Fibroblast of skin of right biceps (primary cell): ENCODE measurements at regions not wholly inside any gene's neighbourhood (a gene's known extent, or its start where the extent isn't known, plus 50 kb on each side); places are given as distances from the start of the nearest gene placed in this dataset.
A peak's percentile ranks its signal among the peaks of the same experiment; 100 is the strongest.

Experiments
- DNase-seq: peaks from one replicate; pipeline ENCODE4 v3.0.0-alpha.2; 2013

DNA sequence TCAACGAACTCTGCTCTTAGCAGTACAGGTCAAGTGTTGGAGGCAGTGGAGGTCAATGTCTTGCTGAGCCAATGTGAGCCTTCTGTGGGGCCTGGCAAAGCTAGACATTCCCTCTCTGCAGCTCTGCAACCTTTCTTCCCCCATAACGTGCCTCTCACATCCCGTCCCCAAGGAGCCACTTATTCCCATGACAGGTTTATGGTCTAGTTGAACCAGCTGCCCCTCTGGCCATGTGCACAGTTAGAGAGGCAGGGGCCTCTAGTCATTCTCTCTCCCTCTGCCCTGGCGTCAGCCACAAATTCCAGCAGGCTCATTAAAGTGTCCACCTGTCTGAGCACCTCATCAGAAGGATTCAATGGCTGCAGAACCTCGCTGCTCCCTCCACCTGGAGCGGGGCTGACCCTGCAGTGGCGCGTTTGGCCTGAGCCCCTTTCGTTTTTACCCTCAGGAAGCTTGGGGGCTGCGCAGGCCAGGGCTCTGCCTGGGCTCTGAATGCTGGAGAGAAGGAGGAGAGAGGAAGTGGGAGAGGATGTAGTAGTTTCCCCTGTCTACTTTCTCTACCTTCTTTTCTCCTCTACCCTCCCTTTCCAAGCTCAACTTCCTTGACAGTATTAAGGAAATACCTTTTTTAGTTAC, 302.1 kb upstream of the B3GAT1 start:
- no peak for DNase-seq

DNA sequence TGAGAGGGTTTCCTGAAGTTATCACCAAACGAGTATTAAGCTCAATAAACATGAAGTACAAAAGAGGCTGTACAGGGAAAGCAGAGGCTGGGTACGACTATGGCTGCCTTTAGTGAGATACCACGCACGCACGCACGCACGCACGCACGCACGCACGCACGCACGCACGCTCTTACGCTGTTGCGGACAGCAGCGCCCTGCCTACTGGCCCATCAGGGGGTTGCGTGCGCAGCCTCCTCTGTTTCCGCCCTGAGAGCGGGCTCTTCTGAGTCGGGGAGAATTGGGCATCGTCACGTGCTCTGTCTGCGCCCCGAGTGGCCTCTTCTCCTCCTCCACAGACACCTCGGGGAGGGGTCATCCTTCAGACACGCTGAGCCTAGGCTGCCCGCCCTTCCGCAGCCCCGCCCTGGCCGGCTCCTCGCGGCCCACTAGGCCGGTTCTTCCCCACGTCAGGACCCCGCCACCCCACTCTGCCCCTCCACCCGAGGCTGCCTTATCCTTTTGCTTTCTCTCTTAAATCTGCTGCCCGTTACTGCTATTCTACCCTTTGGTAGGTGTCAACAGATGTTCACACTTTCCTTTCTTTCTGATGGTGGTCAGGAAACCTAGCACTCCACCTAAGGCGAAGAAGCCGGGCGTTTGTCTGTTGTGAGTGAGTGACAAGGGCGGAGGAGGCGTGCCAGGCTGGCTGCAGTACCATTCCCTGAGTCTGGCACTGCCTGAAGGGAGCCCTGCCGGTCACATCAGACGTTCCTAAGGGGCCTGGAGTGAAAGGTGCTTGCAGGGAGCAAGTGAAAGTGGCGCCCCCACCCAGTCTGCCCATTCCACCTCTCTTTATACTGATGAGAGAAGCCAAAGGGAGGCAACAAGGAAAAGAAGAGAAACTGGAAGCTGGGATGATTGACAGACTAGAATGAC, 300.4 kb upstream of the B3GAT1 start:
- no peak for DNase-seq

DNA sequence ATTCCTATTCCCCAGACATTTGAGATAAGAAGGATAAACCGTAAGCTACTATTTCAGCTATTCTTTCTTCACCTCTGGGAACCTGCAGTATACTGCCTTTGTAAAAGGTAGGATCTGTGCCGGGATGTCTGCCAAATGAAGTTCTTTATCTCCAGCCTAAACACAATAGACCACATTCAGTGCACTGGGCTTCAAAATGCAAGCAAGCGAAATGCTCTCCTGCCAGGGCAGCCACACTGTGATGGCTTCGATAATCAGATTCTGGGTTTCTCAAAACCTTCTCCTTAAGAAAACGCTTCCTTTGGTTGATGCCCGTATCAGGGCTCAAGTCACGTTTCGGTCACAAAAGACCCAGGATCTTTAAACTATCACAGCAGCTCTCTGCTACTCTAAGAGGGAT, 299.5 kb upstream of the B3GAT1 start:
- no peak for DNase-seq

DNA sequence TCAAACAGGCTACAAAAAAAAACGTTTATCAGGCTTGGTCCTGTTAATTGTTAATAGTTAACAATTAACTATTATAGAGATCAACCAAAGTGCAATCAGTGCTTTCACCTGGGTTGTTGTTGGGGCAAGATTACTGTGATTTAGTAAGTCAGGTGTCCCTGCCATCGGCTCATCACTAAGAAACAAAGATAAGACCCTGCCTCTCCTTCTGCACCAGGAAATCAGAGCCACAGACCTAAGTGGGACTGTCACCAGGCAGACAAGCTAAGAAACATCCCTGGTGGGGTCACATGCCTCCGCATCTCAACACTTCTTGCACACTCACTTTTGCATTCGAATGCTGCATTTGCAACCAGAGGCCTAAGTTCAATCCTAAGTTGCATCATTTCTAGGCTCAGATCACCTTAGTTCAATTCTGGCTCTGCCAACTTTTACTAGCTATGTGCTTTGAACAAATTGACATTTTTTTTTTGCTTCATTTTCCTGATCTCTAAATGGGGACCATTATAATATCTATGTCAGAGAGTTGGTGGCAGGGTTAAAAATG, 298.9 kb upstream of the B3GAT1 start:
- DNase-seq: no peak

DNA sequence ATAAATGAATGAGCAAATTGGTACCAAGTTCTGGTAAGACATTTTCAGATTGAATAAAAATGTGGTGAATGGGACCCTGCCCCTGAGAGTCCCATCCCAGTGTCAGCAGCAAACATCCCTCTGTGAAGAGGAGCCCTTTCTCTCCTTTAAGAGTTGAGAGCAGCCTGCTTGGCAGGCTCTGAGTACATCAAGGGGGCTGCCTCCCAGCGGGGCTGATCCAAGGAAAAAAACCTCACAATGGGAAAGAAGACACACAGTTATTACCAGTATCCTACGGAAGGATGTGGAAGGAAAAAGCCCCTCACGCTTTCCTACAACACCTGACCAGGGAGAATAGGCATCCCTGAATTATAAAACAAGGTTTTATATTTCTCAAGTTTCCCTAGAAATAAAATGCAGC, 293.8 kb upstream of the B3GAT1 start:
- DNase-seq: no peak

DNA sequence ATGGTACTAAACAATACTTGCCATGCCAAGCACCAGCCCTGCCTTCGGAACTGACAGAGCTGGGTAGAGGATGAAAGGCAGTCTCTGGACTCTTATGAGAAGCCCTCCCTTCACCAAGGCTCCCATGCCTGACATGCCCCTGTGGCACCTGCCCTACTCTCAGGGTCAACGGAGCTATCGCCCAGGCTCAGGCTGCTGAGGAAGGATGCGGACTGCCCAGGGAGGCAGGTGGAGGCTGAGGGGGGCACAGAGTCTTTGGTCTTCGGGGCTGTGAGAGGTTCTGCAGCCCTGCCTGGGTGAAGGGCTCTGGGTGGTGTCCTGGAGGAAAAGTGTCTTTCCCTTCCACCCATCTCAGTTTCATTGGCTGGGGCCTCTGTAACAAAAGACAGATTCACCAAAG, 290.8 kb upstream of the B3GAT1 start:
- no peak for DNase-seq

DNA sequence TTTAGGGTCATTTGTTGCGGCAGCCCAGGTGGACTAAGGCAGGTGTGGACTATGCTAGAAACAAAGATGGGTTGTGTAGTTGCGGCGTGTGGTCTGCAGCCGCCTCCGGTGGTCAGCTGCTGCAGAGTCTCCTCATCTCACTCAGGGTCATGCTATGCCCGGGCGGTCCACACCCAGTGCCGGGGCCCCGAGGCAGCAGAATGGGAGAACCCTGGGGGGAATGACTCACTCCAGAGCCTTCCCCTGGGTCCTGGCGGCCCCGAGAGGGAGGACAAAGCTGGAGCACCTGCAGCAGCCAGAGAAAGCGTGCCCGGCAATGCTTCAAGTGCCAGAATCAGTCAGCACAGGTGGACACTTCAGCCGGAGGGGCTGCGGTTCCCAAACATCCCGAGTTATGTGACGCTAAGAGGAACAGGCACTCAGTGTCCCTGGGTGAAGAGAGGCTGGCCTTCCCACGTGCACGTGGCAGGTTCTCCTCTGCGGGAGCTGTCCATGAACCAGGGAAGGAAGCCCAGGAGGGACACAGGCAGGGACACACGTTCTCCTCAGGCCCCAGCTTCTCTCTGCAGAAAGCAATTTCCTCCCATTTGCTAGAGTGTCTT, 289.6 kb upstream of the B3GAT1 start:
- DNase-seq: no peak

DNA sequence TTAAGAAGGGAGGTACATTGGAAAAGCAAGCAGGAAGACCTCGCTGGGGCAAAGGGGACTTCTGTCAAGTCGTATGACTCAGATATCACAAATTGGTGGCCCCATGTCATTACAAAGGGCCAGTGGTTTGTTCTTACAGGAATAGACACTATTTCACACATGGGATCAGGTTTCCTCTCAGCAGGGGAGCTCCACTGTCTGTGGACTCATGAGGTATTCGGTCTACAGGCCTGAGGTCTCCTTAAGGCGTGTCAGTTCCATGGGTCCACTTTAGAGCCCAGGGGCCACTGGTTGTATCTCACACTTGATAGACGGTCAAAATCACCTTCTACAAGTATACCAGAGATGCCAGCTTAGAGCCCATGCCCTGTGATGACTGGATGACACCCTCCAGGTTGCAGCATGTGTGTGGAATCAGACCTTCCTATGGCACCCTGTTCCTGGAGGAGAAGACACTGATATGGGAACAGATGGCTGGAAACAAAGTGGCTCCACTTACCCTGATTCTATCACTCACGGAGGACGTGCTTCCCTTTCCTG, 288.1 kb upstream of the B3GAT1 start:
- DNase-seq: no peak

DNA sequence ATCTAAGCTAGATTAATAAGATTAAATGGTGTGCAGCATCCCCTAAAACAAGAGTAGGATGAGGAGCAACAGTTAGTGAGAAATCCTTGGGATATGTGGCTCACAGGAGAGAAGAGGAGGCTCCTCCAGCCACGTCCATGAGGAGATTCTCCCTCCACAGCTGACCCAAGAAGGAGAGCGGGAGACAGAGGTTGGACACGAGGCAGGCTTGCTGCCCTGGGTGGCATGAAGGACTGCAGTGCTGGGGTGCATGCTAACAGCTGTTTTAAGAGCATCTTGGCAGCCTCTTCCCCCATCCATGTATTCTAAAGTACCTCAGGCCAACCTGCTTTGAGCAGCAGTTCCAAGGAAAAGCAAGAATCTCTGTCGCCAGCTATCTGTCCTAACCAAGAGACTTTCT, 284.4 kb upstream of the B3GAT1 start:
- DNase-seq: no peak

DNA sequence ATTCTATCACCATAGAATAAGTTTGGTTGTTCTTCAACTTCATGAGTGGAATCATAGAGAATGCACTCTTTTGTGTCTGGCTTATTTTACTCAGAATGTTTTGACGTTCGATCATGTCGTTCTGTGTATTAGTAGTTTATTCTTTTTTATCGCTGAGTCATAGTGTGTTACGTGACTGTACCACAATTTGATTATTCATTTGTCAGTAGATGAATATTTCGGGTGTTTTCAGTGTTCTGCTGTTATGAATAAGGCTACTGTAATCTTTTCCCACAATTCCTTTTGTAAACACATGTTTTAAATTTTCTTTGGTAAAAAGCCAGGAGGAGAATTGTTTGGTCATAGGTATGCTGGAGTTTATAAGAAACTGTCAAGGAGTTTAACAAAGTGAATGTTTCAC, 279.9 kb upstream of the B3GAT1 start:
- DNase-seq: peak; percentile 41

DNA sequence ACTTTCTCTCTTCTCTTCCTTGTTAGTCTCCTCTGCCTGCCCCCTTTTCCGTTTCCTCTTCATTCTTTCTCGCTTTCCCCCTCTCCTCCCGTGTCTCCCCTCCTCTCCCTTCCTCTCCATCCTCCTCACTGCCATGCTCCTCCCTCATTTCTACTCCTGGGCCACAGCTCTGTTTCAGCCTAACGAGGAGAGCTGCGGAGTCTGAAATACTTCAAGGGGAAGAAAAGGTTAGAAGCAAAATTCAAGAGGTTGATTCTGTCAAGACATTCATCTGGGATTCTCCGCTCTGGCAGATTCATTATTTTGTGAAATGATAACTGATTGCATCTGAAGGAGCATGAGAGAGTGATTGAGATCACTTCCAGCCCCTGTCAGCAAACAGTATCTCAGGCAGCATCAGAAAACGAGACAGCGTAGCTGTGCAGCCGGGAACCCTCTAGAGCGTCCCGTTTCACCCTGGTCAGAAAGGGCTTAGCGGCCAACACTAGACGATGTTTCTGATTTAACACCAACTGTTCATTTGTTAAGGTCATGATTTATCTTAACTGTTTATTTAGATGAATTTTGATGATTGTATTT, 279.3 kb upstream of the B3GAT1 start:
- no peak for DNase-seq

DNA sequence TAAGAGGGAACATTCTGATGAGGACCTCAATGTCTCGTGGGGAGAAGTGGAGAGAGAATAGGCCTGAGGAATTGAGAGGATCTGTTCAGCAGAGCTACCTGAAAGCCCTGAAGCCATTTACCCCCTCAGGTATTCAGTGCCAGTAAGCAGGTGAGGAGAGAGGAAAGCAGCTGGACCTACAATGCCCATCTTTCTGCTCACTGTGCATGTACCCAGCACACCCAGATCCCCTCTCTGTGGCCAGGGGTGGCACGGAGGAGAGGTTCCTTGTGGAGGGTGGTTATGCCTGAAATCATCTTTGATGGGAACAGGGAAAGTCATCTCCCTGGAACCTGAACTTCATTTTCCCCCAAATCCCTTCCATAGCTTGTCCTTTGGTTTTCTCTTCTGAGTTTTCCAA, 277.8 kb upstream of the B3GAT1 start:
- no peak for DNase-seq

DNA sequence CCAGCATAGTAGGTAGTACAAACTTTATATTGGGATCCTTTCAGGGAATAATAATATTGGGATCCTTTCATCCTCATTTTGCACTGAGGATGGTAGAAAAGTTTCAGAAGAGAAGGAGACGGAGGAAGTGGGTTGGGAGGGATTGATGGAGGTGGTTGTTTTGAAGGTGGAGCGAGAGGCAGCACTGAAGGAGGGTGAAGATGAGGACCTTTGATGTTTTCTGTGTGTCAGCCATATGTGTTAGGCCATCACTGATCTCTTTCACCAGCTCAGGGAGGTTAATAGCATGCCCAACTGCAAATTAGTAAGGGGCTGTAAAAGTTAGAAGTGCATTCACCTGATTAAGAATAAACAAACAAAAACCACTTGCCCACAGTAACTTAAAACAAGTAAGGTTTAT, 275.5 kb upstream of the B3GAT1 start:
- DNase-seq: no peak

DNA sequence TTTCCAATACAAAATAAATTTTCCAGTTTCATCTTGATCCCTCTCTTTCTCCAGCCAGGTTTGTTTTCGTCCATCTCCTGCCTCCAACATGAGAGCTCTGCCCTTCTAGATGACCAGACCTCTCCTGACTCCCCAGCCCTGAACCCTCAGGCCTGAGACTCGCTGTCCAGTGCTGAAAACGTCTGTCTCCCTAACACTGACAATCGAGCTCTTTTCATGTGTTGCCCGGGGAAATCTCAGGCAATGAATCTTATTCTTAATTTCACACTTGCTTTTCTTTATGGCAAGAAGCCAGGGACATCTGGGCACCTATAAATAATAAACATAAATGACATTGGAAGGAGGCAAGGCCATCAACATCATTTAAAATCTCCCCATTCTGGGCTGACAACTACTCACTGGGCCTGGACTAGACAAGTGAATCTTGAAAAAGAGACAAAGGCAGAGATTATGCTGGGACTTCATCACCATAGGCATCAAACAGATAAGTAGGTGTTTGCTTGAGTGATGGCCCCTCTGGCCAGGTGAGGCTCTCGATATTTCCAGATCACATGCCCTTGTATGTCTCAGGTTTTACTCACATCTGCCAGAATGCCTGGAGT, 274.5 kb upstream of the B3GAT1 start:
- no peak for DNase-seq

DNA sequence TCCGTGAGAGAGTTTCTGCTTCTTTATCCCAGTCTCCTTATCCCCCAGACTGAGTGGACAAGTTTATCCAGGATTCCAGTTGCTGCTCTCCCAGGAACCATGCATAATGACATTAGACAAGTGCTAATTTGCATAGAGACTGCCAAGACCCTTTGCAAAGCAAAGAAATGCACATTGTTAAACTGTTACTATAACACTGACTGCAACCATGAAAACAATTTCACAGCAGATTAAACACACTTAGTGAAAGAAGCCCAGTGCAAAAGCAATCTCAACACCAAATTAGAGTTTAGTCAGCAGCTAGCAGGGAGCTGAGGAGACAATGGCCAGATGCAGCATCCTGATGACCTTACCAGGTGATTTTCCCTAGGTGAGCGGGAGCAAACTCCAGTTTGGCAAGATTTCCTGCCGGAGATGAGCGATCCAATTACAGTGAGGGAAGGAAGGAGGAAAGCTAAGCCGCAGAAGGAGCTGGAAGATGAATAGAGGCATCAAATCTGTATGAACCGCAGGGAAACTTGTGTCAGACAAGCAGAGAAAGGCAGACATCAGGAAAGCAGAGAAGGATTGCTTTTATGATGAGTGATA, 273.8 kb upstream of the B3GAT1 start:
- no peak for DNase-seq

DNA sequence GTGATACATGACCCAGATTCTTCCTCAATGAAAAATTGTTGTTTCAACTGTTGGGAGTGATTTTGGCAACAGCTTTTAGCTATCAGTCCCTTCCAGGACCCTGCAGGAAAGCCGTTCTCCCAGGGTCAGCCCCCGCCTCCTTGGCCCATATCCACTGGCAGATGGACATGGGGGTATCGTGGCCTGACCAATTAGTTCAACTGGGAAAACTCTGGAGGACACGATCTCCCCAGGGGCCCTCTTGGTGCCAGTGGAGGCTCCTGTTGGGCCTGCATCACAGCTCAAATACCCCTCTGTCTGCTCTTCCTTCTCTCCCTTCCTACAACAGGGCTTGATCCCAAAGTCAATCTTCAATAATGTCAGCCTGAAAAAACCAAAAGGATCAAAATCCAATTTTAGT, 272.5 kb upstream of the B3GAT1 start:
- no peak for DNase-seq

DNA sequence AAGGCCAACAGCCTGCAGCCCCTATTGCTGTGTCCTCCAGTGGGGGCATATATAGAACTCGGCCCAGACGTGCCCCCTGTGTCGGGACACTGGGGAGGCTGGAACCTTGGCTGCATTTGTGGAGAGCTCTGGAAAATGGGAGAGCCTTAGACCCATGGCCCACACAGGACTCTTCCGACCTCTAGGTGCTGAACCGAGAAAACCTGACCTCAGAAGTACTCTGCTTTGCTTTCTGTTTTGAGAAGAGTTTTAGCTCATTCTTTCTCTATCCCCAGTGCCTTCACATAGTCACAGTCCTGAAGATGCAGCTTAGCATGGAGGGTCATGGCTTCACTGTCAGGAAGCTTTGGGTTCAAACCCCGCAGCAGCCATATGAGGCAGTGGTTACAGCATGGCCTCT, 271.8 kb upstream of the B3GAT1 start:
- no peak for DNase-seq

DNA sequence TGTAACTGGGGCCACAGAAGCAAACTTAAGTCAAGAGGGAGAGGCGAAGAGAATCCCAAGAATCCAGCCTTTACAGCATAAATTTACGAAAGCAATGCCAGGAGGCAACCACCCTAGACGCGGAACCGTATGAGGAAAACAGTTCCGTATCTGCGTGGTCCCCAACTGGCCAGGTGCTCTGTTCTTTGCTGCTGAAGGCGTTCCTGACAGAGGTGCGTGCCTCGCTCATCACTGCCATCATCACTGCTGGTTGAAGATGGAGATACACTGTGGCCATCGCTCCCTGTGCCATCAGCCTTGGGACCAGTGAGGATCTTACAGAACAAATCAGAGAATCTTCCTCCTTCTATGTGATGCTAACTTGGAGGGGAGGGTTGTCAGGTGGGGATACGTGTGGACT, 270.5 kb upstream of the B3GAT1 start:
- DNase-seq: no peak

DNA sequence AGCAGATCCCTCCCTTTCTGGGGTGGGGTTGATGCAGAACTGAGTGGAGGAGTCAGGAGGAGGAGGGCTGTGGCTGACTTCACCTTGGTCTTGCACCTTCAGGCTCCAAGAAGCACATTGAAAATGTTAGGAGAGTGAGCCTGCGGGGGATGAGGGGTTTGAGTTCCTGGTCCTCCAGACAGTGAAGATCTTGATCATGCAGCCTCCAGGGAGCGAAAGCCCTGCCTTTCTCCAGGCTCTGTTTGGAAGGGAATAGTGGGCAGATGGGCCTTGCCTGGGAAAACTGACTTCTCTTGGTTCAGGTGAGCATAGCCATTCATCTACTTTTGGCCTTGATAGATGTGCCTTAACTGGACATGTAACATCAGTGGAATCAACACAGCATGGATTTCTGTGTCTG, 267.6 kb upstream of the B3GAT1 start:
- no peak for DNase-seq

DNA sequence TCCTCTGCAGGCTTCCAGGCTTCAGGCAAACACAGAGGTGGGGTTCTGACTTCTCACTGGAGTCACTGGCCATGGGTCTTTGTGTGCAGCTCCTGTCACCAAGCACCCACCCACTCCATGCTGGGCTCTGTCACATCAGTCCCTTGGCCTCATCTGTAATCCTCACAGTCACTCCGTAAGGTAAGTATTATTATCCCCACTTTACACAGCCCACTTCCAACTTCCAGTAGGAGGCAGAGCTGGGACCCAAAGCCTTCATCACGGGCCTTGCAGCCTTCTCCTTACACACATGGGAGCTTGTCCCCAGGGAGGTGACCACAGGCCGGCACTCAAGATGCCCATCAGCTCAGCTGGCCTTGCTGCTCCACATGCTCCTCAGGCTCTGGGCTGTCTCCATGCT, 266.7 kb upstream of the B3GAT1 start:
- DNase-seq: no peak

DNA sequence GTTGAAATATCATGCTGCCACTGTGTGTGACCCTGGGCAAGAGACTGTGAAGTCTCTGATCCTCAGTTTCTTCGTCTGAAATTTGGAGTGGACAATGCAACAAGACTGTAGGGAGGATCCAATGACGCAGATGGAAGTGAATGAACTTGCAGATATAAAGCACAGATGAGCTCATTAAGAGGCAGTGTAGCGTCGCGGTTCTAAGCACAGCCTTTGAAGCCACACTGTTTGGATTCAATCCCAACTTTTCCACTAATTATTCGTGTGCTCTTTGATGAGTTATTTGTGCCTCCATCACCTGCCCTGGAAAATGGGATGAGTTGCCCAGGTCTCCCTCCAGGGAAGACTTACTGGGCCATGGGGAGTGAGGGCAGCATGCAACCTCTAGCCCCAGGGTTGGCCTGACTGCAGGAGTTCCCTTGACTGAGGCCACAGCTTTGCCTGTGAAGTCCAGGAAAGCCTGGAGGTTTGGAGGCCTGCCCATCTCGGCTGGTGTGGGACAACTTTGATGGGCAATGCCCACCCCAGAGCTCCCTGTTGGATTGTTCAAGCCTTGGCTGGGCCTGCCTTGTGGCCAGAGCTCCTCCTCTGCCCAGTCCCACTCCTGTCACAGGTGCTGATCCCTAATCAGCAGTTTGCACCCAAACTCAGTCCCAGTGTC, 266.0 kb upstream of the B3GAT1 start:
- no peak for DNase-seq

DNA sequence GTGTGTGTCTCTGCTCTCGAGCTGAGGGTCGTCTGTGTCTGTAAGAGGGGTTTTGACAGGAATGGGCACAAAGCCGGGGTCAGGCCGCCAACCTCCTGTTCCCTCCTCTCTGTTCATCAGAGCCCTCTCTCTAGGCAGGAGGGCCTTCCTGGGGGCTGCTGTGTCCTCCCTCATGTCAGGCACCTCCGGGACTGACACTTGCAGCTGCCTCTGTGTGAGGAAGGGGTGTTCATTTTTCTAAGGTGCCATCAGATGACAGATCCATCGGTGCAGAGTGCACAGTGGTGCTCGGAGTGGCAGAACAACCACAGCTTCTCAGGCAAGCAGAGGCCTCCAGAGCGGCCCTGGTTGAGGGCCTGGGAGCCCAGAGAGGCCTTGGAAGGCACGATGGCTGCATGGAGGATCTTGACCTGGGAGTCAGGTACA, 265.4 kb upstream of the B3GAT1 start:
- no peak for DNase-seq
